ENCODE measurements at regions not wholly inside any gene's neighbourhood (a gene's known extent, or its start where the extent isn't known, plus 50 kb on each side); places are given as distances from the start of the nearest gene placed in this dataset.

DNA sequence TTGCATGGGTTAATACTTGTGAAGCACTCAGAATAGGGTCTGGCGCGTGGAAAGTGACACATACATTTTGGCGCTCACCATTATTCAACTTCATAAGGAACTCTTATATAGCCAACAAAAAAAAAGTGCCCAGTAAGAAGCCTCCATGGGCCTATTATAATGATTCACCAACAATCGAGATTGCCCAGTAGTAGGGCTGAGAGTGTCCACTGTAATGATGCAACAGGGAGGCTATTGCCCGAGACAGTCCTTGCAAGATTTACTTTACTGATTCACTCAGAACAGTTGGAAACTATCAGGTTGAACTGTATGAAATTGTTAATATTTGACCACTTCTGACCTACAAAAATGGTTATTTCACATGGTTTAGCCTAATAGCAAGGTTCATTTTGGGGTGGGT is 86.0 kb downstream of the PJA1 start:
- H3K4me3 ChIP-seq (ENCODE audit: low read depth, low read length): no peak overlapping the region
- H3K9me3 ChIP-seq (ENCODE audit: control insufficient read depth, insufficient read depth, low read length): no peaks in the 10 kb centered on the region
- DNase-seq (ENCODE audit: low read depth, low spot score): no peak
- CTCF ChIA-PET: no interaction called here
- POLR2A ChIA-PET: no interaction called here
- H3K27me3 ChIP-seq (ENCODE audit: control insufficient read depth, insufficient read depth, low read length): no peaks in the 10 kb centered on the region
- H3K27ac ChIP-seq (ENCODE audit: low read depth, low read length): no peak overlapping the region
- TF ChIP-seq, protein P1, sequence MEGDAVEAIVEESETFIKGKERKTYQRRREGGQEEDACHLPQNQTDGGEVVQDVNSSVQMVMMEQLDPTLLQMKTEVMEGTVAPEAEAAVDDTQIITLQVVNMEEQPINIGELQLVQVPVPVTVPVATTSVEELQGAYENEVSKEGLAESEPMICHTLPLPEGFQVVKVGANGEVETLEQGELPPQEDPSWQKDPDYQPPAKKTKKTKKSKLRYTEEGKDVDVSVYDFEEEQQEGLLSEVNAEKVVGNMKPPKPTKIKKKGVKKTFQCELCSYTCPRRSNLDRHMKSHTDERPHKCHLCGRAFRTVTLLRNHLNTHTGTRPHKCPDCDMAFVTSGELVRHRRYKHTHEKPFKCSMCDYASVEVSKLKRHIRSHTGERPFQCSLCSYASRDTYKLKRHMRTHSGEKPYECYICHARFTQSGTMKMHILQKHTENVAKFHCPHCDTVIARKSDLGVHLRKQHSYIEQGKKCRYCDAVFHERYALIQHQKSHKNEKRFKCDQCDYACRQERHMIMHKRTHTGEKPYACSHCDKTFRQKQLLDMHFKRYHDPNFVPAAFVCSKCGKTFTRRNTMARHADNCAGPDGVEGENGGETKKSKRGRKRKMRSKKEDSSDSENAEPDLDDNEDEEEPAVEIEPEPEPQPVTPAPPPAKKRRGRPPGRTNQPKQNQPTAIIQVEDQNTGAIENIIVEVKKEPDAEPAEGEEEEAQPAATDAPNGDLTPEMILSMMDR (IDR thresholded peaks at IDR 0.05; ENCODE audit: low read depth, low read length): no peak

DNA sequence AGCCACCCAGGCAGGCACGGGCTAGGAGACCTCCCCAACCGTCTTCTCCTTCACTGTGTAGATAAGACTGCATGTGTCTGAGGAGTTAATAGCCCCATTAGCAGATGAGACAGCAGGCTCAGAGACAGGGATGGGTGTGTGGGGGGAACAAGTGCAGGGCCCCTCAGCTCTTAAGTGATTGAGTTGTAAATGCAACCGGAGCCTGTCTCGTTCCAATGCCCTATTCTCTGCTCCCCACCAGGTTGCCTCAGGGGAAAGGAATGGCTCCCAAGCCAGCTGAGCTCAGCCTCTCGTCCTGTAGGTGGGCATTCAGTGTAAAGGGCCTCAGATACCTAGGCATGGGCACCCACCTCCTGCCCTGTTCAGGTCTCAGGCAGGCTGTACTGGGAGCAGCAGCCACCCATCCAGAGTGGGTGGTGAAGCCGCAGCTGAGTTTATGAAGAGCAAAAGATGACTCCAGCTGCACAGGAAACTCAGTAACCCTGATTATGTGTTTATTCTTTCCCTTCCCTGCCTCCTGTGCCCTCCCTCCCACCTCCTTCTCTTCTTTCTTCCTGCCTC is 87.3 kb downstream of the PJA1 start:
- no peak overlapping the region for H3K27ac ChIP-seq (ENCODE audit: low read depth, low read length)
- no peaks in the 10 kb centered on the region for H3K27me3 ChIP-seq (ENCODE audit: control insufficient read depth, insufficient read depth, low read length)
- no peak overlapping the region for H3K4me3 ChIP-seq (ENCODE audit: low read depth, low read length)
- no peak for DNase-seq (ENCODE audit: low read depth, low spot score)
- TF ChIP-seq, protein P1 (IDR thresholded peaks at IDR 0.05; ENCODE audit: low read depth, low read length): no peak
- CTCF ChIA-PET: interaction anchor here (1.0 kb wide), 1 partner anchor 144 kb away, joined by 3 read pairs; no protein-coding TSS in a partner anchor
- POLR2A ChIA-PET: no interaction called here
- no peaks in the 10 kb centered on the region for H3K9me3 ChIP-seq (ENCODE audit: control insufficient read depth, insufficient read depth, low read length)

DNA sequence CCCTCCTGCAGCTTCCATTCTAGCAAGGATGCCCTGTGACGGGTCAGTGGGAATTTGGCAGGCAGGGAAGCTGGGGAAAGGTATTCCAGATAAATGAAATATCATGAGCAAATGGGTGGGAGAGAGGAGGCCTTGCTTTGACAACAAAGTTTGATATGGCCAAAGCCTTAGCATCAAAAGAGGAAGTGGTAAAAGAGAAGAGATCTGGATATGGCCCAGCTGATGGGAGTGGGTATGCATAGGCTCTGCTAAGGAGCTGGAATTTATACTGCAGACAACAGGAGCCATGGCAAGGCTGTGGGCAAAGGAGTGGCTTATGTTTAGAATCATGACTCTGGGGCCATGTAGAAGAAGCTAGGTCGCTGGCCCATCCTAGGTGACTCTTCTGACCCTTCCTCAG is 89.2 kb downstream of the PJA1 start:
- TF ChIP-seq, protein P1 (IDR thresholded peaks at IDR 0.05; ENCODE audit: low read depth, low read length): no peak
- no peak for DNase-seq (ENCODE audit: low read depth, low spot score)
- Histone ChIP-seq H3K4me3 (ENCODE audit: low read depth, low read length) (no peak overlapping the region), H3K9me3 (ENCODE audit: control insufficient read depth, insufficient read depth, low read length) (no peaks in the 10 kb centered on the region), H3K27me3 (ENCODE audit: control insufficient read depth, insufficient read depth, low read length) (no peaks in the 10 kb centered on the region), H3K27ac (ENCODE audit: low read depth, low read length) (no peak overlapping the region)
- ChIA-PET CTCF (interaction anchor here (1.2 to 1.9 kb wide), 3 partner anchors 18 to 248 kb away, joined by 3 to 5 read pairs (median 4); partner anchors contain the start of gene EFNB1), POLR2A (no interaction called here)

DNA sequence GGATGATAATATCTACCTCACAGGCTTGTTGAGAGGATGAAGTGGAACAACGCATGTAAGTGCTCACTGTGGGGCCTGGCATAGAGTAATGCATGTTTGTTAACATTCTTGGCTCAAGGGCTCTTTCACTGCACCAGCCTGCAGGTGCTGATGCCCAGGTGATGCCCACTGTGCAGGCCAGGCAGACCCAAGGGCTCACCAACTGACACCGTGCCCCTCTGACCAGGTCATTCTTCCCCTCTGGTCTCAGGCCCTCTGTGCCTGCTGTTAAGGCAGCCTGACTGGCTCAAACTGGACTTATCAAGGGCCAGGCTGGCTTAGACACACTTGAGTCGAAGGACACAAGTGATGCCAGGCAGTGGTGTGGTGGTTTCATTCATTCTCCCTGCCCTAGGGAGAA is 90.5 kb downstream of the PJA1 start:
- TF ChIP-seq, protein P1 (IDR thresholded peaks at IDR 0.05; ENCODE audit: low read depth, low read length): no peak
- POLR2A ChIA-PET: no interaction called here
- DNase-seq (ENCODE audit: low read depth, low spot score): no peak
- Histone ChIP-seq H3K4me3 (ENCODE audit: low read depth, low read length) (no peak overlapping the region), H3K27me3 (ENCODE audit: control insufficient read depth, insufficient read depth, low read length) (no peaks in the 10 kb centered on the region), H3K27ac (ENCODE audit: low read depth, low read length) (no peak overlapping the region), H3K9me3 (ENCODE audit: control insufficient read depth, insufficient read depth, low read length) (no peaks in the 10 kb centered on the region)
- CTCF ChIA-PET: no interaction called here

DNA sequence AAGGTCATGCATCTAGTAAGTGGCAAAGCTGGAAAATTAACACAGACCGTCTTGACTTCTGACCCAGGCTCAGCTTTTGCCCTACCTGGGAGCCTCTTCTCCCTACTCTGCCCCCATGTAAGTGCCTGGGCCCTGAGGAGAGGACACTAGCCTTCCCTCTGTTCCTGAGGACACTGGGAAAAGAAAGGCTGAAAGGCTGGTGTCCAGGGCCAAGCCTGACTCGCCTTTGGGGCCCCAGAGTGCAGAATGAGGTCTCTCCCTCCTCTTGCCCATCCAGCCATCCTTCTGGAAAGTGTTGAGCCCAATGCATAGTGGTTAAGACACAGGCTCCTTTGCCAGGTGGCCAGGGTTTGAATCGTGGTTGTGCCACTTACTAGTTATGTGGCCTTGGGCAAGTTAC is 91.5 kb downstream of the PJA1 start:
- no peak for DNase-seq (ENCODE audit: low read depth, low spot score)
- Histone ChIP-seq H3K4me3 (ENCODE audit: low read depth, low read length) (no peak overlapping the region), H3K9me3 (ENCODE audit: control insufficient read depth, insufficient read depth, low read length) (no peaks in the 10 kb centered on the region), H3K27me3 (ENCODE audit: control insufficient read depth, insufficient read depth, low read length) (no peaks in the 10 kb centered on the region), H3K27ac (ENCODE audit: low read depth, low read length) (no peak overlapping the region)
- ChIA-PET POLR2A (no interaction called here), CTCF (no interaction called here)
- TF ChIP-seq, protein P1 (IDR thresholded peaks at IDR 0.05; ENCODE audit: low read depth, low read length): no peak
